Loucy (cell line): ENCODE measurements at regions not wholly inside any gene's neighbourhood (a gene's known extent, or its start where the extent isn't known, plus 50 kb on each side); places are given as distances from the start of the nearest gene placed in this dataset.

Source experiments
- H2AFZ ChIP-seq: fragments of 200-600 bp; sonication (generic); 2 replicates; pipeline ENCODE4 v1.6.0; 2016; ENCODE audit warnings: antibody characterized with exemption, mild to moderate bottlenecking, low read length, moderate library complexity
- H3F3A ChIP-seq: fragments of 200-600 bp; 2 replicates; pipeline ENCODE4 v1.6.0; 2016; ENCODE audit warnings: antibody characterized with exemption, low read depth, mild to moderate bottlenecking
- H3K27me3 ChIP-seq: fragments of 200-600 bp; sonication (generic); 2 replicates; pipeline ENCODE4 v1.6.1; 2014; ENCODE audit warnings: low read length, mild to moderate bottlenecking; ENCODE audit not compliant: insufficient read depth, poor library complexity, severe bottlenecking
- H3K36me3 ChIP-seq: fragments of 200-600 bp; sonication (generic); 2 replicates; pipeline ENCODE4 v1.6.1; 2016; ENCODE audit warnings: low read length; ENCODE audit not compliant: insufficient read depth
- H3K4me1 ChIP-seq: fragments of 200-600 bp; sonication (generic); 2 replicates; pipeline ENCODE4 v1.5.1; 2014; ENCODE audit warnings: low read length, mild to moderate bottlenecking; ENCODE audit not compliant: insufficient read depth, poor library complexity, severe bottlenecking
- H3K4me2 ChIP-seq: fragments of 200-600 bp; sonication (generic); 2 replicates; pipeline ENCODE4 v1.6.0; 2014; ENCODE audit warnings: antibody characterized with exemption, low read length, low read depth, mild to moderate bottlenecking; ENCODE audit not compliant: poor library complexity, severe bottlenecking
- H3K4me3 ChIP-seq: fragments of 200-600 bp; sonication (generic); 2 replicates; pipeline ENCODE4 v1.5.1; 2014; ENCODE audit warnings: low read length, mild to moderate bottlenecking, mixed read lengths; ENCODE audit not compliant: poor library complexity, severe bottlenecking
- H3K79me2 ChIP-seq: fragments of 200-600 bp; sonication (generic); 2 replicates; pipeline ENCODE4 v1.6.1; 2014; ENCODE audit warnings: low read length; ENCODE audit not compliant: insufficient read depth
- H3K9ac ChIP-seq: fragments of 200-600 bp; sonication (generic); 2 replicates; pipeline ENCODE4 v1.6.0; 2014; ENCODE audit warnings: mild to moderate bottlenecking, low read depth, low read length, moderate library complexity; ENCODE audit not compliant: poor library complexity, severe bottlenecking
- H3K9me2 ChIP-seq: fragments of 200-600 bp; sonication (generic); replicated peaks from 2 replicates; pipeline ENCODE4 v1.6.1; 2016; ENCODE audit warnings: low read depth, low read length, mixed read lengths
- H3K9me3 ChIP-seq: fragments of 200-600 bp; sonication (generic); 2 replicates; pipeline ENCODE4 v1.6.1; 2014; ENCODE audit warnings: mild to moderate bottlenecking, antibody characterized with exemption, low read length, low read depth; ENCODE audit not compliant: insufficient read depth
- H4K20me1 ChIP-seq: fragments of 200-600 bp; sonication (generic); 2 replicates; pipeline ENCODE4 v1.6.0; 2014; ENCODE audit warnings: antibody characterized with exemption, low read length, mild to moderate bottlenecking; ENCODE audit not compliant: insufficient read depth, poor library complexity, severe bottlenecking
- CTCF ChIP-seq: fragments of 200-600 bp; sonication (generic); conservative IDR thresholded peaks from 2 replicates; pipeline ENCODE4 v1.5.1; 2014; ENCODE audit warnings: mild to moderate bottlenecking, antibody characterized with exemption, low read length
- EZH2phosphoT487 ChIP-seq: fragments of 200-600 bp; IDR thresholded peaks from 2 replicates; pipeline ENCODE4 v1.6.1; 2018; ENCODE audit warnings: antibody characterized with exemption, mild to moderate bottlenecking, moderate library complexity, borderline replicate concordance

GRCh38 chr15:29611057-29611456, 211.2 kb downstream of the TJP1 start:
- no peaks in the 10 kb centered on the region for H4K20me1 ChIP-seq
- H3K9me2 ChIP-seq, result no peaks in the 10 kb centered on the region
- no peaks in the 10 kb centered on the region for H3K36me3 ChIP-seq
- H3K4me2 ChIP-seq, result no peak overlapping the region
- H2AFZ ChIP-seq, result no peak overlapping the region
- TF ChIP-seq CTCF, result no peak
- no peak for TF ChIP-seq EZH2phosphoT487
- H3K79me2 ChIP-seq, result no peaks in the 10 kb centered on the region
- H3K4me3 ChIP-seq, result no peak overlapping the region
- H3K4me1 ChIP-seq, result no peaks in the 10 kb centered on the region
- H3K9ac ChIP-seq, result no peak overlapping the region
- no peaks in the 10 kb centered on the region for H3K9me3 ChIP-seq
- no peaks in the 10 kb centered on the region for H3F3A ChIP-seq
- no peaks in the 10 kb centered on the region for H3K27me3 ChIP-seq

- Histone ChIP-seq H3K4me1 (no peaks in the 10 kb centered on the region), H3K9ac (no peak overlapping the region)
- TF ChIP-seq EZH2phosphoT487, result no peak
- no peak for TF ChIP-seq CTCF
These were observed 220.5 kb downstream of the TJP1 start for GRCh38 chr15:29601811-29602210.

GRCh38 chr15:29600262-29600661, 222.0 kb downstream of the TJP1 start:
- H3K9me2 ChIP-seq, result no peaks in the 10 kb centered on the region
- no peaks in the 10 kb centered on the region for H4K20me1 ChIP-seq
- H3K9ac ChIP-seq, result no peak overlapping the region
- H3K9me3 ChIP-seq, result no peaks in the 10 kb centered on the region
- H3K79me2 ChIP-seq, result no peaks in the 10 kb centered on the region
- no peaks in the 10 kb centered on the region for H3F3A ChIP-seq
- H3K27me3 ChIP-seq, result no peaks in the 10 kb centered on the region
- H2AFZ ChIP-seq, result no peak overlapping the region
- no peaks in the 10 kb centered on the region for H3K4me1 ChIP-seq
- H3K4me3 ChIP-seq, result no peak overlapping the region
- TF ChIP-seq EZH2phosphoT487 (no peak), CTCF (no peak)
- H3K4me2 ChIP-seq, result no peak overlapping the region
- no peaks in the 10 kb centered on the region for H3K36me3 ChIP-seq

More at GRCh38 chr15:29601811-29602210, 220.5 kb downstream of the TJP1 start:
- H3K4me2 ChIP-seq, result no peak overlapping the region
- no peaks in the 10 kb centered on the region for H3K36me3 ChIP-seq
- no peaks in the 10 kb centered on the region for H3K9me2 ChIP-seq
- no peak overlapping the region for H2AFZ ChIP-seq
- no peak overlapping the region for H3K4me3 ChIP-seq
- H3K79me2 ChIP-seq, result no peaks in the 10 kb centered on the region
- H3K27me3 ChIP-seq, result no peaks in the 10 kb centered on the region
- H3F3A ChIP-seq, result no peaks in the 10 kb centered on the region
- no peaks in the 10 kb centered on the region for H3K9me3 ChIP-seq
- no peaks in the 10 kb centered on the region for H4K20me1 ChIP-seq
